Brain microvascular endothelial cell (primary cell): ENCODE measurements at regions not wholly inside any gene's neighbourhood (a gene's known extent, or its start where the extent isn't known, plus 50 kb on each side); places are given as distances from the start of the nearest gene placed in this dataset.
A peak's percentile ranks its signal among the peaks of the same experiment; 100 is the strongest.

Source experiments
- DNase-seq: peaks from one replicate; pipeline ENCODE4 v3.0.0-alpha.2; 2020
- H3K27ac ChIP-seq: fragments of 250-450 bp; sonication (Bioruptor Pico); 2 replicates; pipeline ENCODE4 v1.5.1; 2020; ENCODE audit warnings: mild to moderate bottlenecking, moderate library complexity
- H3K27me3 ChIP-seq: fragments of 250-450 bp; sonication (Bioruptor Pico); replicated peaks from 2 replicates; pipeline ENCODE4 v1.5.1; 2020; ENCODE audit warnings: mild to moderate bottlenecking
- H3K36me3 ChIP-seq: fragments of 250-450 bp; sonication (Bioruptor Pico); replicated peaks from 2 replicates; pipeline ENCODE4 v1.5.1; 2020; ENCODE audit warnings: mild to moderate bottlenecking
- H3K4me3 ChIP-seq: 2 replicates; pipeline ENCODE4 v1.5.1; 2011; ENCODE audit warnings: low read depth, mild to moderate bottlenecking, control low read depth, low read length, moderate library complexity
- CTCF ChIP-seq: IDR thresholded peaks from 2 replicates; pipeline ENCODE4 v1.5.1; 2011; ENCODE audit warnings: low read depth, mild to moderate bottlenecking, moderate library complexity, low read length, control low read depth, inconsistent platforms; ENCODE audit errors: missing control alignments
- in situ Hi-C: cut with HindIII; loops from 2 replicates; pipeline ENCODE4 v1.10.0; 2017; ENCODE audit warnings: low sequenced_read_pairs, low pct_ligation_motif_present

- no peaks in the 10 kb centered on the region for H3K27me3 ChIP-seq
- H3K4me3 ChIP-seq: no peak overlapping the region
- no peak overlapping the region for H3K27ac ChIP-seq
- in situ Hi-C loops: no loop called here
- DNase-seq: no peak
- TF ChIP-seq CTCF: no peak
- H3K36me3 ChIP-seq: no peaks in the 10 kb centered on the region
Measured at GRCh38 chr10:36886303-36886891, 239.0 kb upstream of the ANKRD30A start.

GRCh38 chr10:36885746-36886145 is 239.7 kb upstream of the ANKRD30A start:
- H3K4me3 ChIP-seq: no peak overlapping the region
- H3K27me3 ChIP-seq: no peaks in the 10 kb centered on the region
- in situ Hi-C loops: no loop called here
- no peak for TF ChIP-seq CTCF
- no peak for DNase-seq
- H3K36me3 ChIP-seq: no peaks in the 10 kb centered on the region
- H3K27ac ChIP-seq: no peak overlapping the region

DNA sequence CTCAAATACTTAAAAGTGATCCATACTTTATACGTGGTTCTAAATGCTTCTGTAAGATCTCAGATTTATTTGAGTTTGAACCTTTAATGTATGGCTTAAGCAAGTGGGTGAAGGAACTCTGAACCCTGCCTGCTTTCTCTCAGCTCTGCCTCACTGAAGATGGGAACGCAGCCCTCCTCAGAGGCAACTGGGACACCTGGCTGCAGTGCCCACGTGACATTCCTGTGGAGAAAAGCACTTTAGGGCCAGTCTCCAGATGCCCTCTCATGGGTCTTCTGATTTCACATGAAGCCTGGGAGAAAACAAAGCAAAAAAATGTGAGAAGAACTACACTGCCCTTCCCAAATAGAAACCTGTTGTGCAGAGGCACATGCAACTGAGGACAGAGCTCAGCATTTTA is 242.6 kb upstream of the ANKRD30A start:
- H3K4me3 ChIP-seq: no peak overlapping the region
- TF ChIP-seq CTCF: no peak
- H3K27ac ChIP-seq: no peak overlapping the region
- in situ Hi-C loops: no loop called here
- DNase-seq: no peak
- no peaks in the 10 kb centered on the region for H3K36me3 ChIP-seq
- H3K27me3 ChIP-seq: no peaks in the 10 kb centered on the region

DNA sequence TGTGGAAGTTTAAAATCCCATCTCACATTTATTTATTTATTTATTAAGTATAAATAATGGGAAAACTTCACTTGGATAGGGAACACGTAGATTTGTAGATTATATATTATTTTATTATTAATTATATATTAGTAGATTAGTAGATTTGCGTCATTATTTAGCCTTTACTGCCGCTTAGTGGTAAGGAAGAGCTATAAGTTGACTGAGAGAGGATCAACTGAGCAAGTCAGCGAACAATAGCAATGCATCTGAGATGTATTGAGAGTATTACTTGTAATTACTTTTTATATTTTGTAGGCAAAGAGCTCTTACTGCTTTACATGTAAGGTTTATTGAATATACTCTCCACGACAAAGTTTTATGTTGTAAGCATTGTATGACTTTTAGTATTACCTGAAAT is 244.5 kb upstream of the ANKRD30A start:
- H3K36me3 ChIP-seq: no peaks in the 10 kb centered on the region
- in situ Hi-C loops: no loop called here
- TF ChIP-seq CTCF: peak; percentile 57
- no peaks in the 10 kb centered on the region for H3K27me3 ChIP-seq
- no peak overlapping the region for H3K4me3 ChIP-seq
- DNase-seq: peak; percentile 6
- no peak overlapping the region for H3K27ac ChIP-seq

GRCh38 chr10:36872702-36873393 is 252.6 kb upstream of the ANKRD30A start:
- Histone ChIP-seq H3K27ac (no peak overlapping the region), H3K4me3 (no peak overlapping the region), H3K36me3 (no peaks in the 10 kb centered on the region), H3K27me3 (no peaks in the 10 kb centered on the region)
- no peak for DNase-seq
- in situ Hi-C loops: no loop called here
- no peak for TF ChIP-seq CTCF

- no peak for DNase-seq
- in situ Hi-C loops: no loop called here
- TF ChIP-seq CTCF: no peak
- Histone ChIP-seq H3K27me3 (no peaks in the 10 kb centered on the region), H3K36me3 (no peaks in the 10 kb centered on the region), H3K27ac (no peak overlapping the region), H3K4me3 (no peak overlapping the region)
Measured at GRCh38 chr10:36840788-36841187, 284.6 kb upstream of the ANKRD30A start.
